Calu3 (cell line): ENCODE measurements at regions not wholly inside any gene's neighbourhood (a gene's known extent, or its start where the extent isn't known, plus 50 kb on each side); places are given as distances from the start of the nearest gene placed in this dataset.

Source experiments
- BruUV-seq: library from RNA; stranded (reverse); fragments of 400-500 nt; replicated peaks from 2 replicates; lab custom pipeline; 2021; lab: Mats Ljungman, UMichigan
- CTCF ChIA-PET: fragments of 300-600 bp; sonication (Branson Sonifier 250); formaldehyde crosslinking; loops from one replicate; lab custom pipeline; 2022; ENCODE audit warnings: antibody characterized with exemption; lab: Charles Lee
- DNase-seq: peaks from one replicate; pipeline ENCODE4 v3.0.0; 2022
- H3K27ac Mint-ChIP-seq: one replicate; pipeline ENCODE4 v1.8.0; 2022; ENCODE audit warnings: mixed read lengths; ENCODE audit not compliant: unreplicated experiment
- H3K27me3 Mint-ChIP-seq: one replicate; pipeline ENCODE4 v1.8.0; 2022; ENCODE audit warnings: mixed read lengths; ENCODE audit not compliant: unreplicated experiment
- H3K36me3 Mint-ChIP-seq: one replicate; pipeline ENCODE4 v1.8.0; 2022; ENCODE audit warnings: mild to moderate bottlenecking, moderate library complexity, mixed read lengths; ENCODE audit not compliant: insufficient read depth, unreplicated experiment
- H3K4me1 Mint-ChIP-seq: one replicate; pipeline ENCODE4 v1.8.0; 2022; ENCODE audit warnings: mild to moderate bottlenecking, low read depth, mixed read lengths; ENCODE audit not compliant: unreplicated experiment
- H3K4me3 Mint-ChIP-seq: one replicate; pipeline ENCODE4 v1.8.0; 2022; ENCODE audit warnings: mild to moderate bottlenecking, low read depth, moderate library complexity, mixed read lengths; ENCODE audit not compliant: unreplicated experiment
- H3K9me3 Mint-ChIP-seq: one replicate; pipeline ENCODE4 v1.8.0; 2022; ENCODE audit warnings: low read depth, mixed read lengths; ENCODE audit not compliant: unreplicated experiment
- intact Hi-C: fragments of 100-400 bp; cut with micrococcal nuclease; formaldehyde crosslinking; loops from one replicate; pipeline ENCODE4 v1.10.0; 2022; ENCODE audit not compliant: unreplicated experiment
- TF ChIP-seq, protein P1 (sequence below): fragments of 200-600 bp; IDR thresholded peaks from one replicate; pipeline ENCODE4 v1.8.0; 2022; ENCODE audit warnings: antibody characterized with exemption; ENCODE audit not compliant: unreplicated experiment

DNA sequence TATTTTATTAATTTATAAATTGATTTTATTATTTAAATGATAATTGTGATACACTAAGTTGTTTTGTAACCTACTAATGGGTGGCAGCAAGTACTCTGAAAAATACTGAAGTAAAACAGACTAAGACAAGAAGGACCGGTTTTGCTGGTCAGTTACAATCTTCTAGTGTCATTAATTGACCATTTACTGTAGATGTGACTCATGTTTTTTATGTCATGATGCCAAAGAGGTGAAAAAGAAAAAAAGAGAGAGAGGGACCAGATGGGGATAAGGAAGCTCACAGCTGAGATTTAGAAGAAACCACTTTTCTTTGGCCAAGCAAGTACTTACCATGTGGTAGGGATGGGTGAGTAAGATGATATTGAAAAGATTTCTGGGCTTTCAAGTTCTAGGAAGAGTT, 955.8 kb upstream of the LRRTM1 start:
- peaks cover 6% of the 10 kb centered on the region for H3K36me3 Mint-ChIP-seq
- no peaks in the 10 kb centered on the region for H3K4me1 Mint-ChIP-seq
- intact Hi-C loops, result loop anchor here (10.0 kb wide), 1 partner anchor 56 kb away; no protein-coding TSS in a partner anchor
- TF ChIP-seq, protein P1, sequence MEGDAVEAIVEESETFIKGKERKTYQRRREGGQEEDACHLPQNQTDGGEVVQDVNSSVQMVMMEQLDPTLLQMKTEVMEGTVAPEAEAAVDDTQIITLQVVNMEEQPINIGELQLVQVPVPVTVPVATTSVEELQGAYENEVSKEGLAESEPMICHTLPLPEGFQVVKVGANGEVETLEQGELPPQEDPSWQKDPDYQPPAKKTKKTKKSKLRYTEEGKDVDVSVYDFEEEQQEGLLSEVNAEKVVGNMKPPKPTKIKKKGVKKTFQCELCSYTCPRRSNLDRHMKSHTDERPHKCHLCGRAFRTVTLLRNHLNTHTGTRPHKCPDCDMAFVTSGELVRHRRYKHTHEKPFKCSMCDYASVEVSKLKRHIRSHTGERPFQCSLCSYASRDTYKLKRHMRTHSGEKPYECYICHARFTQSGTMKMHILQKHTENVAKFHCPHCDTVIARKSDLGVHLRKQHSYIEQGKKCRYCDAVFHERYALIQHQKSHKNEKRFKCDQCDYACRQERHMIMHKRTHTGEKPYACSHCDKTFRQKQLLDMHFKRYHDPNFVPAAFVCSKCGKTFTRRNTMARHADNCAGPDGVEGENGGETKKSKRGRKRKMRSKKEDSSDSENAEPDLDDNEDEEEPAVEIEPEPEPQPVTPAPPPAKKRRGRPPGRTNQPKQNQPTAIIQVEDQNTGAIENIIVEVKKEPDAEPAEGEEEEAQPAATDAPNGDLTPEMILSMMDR, result no peak
- no peaks in the 10 kb centered on the region for H3K9me3 Mint-ChIP-seq
- no peak overlapping the region for H3K4me3 Mint-ChIP-seq
- peak overlapping the region; percentile 60 for H3K27ac Mint-ChIP-seq
- CTCF ChIA-PET, result no interaction called here
- no peaks in the 10 kb centered on the region for H3K27me3 Mint-ChIP-seq
- BruUV-seq, result no TSS peak
- DNase-seq, result peak; percentile 24

DNA sequence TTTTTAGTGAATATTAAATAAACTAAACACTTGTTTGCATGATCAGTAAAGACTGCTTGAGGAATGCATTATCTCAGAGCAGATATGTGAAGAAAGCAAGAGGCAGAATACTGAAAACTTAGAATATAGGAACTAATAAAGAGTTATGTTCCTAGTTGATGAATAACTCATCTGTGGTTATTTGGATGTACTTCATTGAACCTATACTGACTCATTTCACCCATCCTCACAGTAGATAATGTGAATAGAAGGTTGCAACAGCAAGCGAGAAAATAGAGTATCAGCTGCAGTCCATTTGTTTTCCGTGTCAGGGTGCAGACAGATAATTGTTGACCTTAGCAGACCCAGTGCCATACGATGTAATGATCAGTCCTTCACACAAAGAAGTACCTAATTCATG, 945.7 kb upstream of the LRRTM1 start:
- DNase-seq, result no peak
- Mint-ChIP-seq H3K36me3 (no peaks in the 10 kb centered on the region), H3K4me3 (no peak overlapping the region), H3K4me1 (peaks cover 9% of the 10 kb centered on the region), H3K27ac (no peak overlapping the region), H3K9me3 (peaks cover 3% of the 10 kb centered on the region), H3K27me3 (no peaks in the 10 kb centered on the region)
- BruUV-seq, result no TSS peak
- CTCF ChIA-PET, result no interaction called here
- intact Hi-C loops, result no loop called here
- TF ChIP-seq, protein P1, result no peak

DNA sequence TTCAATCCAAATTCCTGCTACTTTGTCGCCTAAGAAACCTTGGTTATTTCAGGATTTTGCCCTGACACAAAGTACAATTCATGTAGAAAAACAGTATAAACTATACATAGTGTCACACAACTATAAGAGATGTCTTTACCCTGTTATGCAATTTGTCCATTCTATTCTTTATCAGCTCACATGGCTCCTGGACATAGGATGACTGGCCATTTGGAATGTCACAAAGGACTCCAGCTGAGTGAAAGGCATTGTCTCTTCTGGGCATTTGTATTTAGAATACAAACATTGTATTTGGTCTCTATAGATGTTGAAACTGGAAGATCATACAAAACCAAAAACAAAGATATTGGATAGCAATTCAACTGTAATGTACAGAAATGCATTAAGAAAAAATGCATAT, 944.6 kb upstream of the LRRTM1 start:
- no peak for DNase-seq
- no peaks in the 10 kb centered on the region for H3K27me3 Mint-ChIP-seq
- H3K27ac Mint-ChIP-seq, result no peak overlapping the region
- H3K9me3 Mint-ChIP-seq, result no peaks in the 10 kb centered on the region
- no peaks in the 10 kb centered on the region for H3K36me3 Mint-ChIP-seq
- BruUV-seq, result no TSS peak
- CTCF ChIA-PET, result no interaction called here
- H3K4me3 Mint-ChIP-seq, result no peak overlapping the region
- TF ChIP-seq, protein P1, result no peak
- H3K4me1 Mint-ChIP-seq, result peaks cover 9% of the 10 kb centered on the region
- intact Hi-C loops, result no loop called here

DNA sequence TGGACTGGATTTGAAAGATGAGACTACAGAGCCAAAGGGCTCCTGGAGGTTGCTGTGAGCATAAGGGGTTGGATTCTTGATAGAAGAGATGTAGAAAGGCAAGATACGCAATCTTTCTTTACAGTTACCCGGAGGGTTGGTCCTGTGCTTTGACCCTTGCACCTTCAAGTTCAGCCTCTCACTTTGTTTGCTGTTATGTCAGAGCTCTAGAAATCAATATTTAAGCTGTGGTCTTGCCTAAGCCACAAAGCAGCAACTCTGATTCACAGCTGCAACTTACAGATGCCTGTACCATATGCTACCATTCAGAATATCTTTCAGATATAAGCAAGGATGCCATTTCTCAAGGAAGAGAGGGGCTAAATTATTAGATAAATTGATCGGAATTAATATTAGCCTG, 943.1 kb upstream of the LRRTM1 start:
- H3K27ac Mint-ChIP-seq, result peak overlapping the region; percentile 11
- no peaks in the 10 kb centered on the region for H3K27me3 Mint-ChIP-seq
- intact Hi-C loops, result no loop called here
- H3K9me3 Mint-ChIP-seq, result no peaks in the 10 kb centered on the region
- H3K4me3 Mint-ChIP-seq, result no peak overlapping the region
- peak; percentile 14 for DNase-seq
- no peaks in the 10 kb centered on the region for H3K36me3 Mint-ChIP-seq
- TF ChIP-seq, protein P1, result no peak
- H3K4me1 Mint-ChIP-seq, result peaks cover 9% of the 10 kb centered on the region
- no TSS peak for BruUV-seq
- CTCF ChIA-PET, result no interaction called here

DNA sequence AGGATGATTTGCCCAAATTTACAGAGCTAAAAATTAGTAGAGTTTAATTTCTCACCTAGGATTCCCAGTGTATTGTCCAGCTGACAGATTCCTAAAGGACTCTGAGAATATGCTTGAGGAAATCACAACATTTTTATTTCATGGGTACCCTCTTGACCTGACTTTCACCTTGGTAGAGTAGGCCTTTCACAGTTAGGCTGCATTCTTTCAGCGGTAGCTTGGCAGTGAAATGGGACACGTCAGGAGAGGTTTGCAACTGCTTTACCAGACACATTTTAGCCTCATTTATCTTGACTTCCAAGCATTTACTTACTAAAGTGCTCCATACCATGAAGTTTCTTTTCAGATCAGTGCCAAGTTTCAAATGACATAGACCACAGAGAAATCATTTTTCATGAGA, 937.9 kb upstream of the LRRTM1 start:
- TF ChIP-seq, protein P1, result no peak
- Mint-ChIP-seq H3K9me3 (no peaks in the 10 kb centered on the region), H3K36me3 (no peaks in the 10 kb centered on the region), H3K27me3 (no peaks in the 10 kb centered on the region), H3K27ac (no peak overlapping the region), H3K4me3 (no peak overlapping the region), H3K4me1 (peaks cover 5% of the 10 kb centered on the region)
- intact Hi-C loops, result no loop called here
- DNase-seq, result no peak
- CTCF ChIA-PET, result no interaction called here
- no TSS peak for BruUV-seq
